Activated CD4-positive, alpha-beta T cell treated with anti-CD3 and anti-CD28 coated beads, Interleukin-2, amount 10 ng/mL, durations not matched to agents 7 days and 5 days (primary cell): ENCODE measurements at regions not wholly inside any gene's neighbourhood (a gene's known extent, or its start where the extent isn't known, plus 50 kb on each side); places are given as distances from the start of the nearest gene placed in this dataset.

Source experiments
- CTCF ChIA-PET: fragments of 350-600 bp; sonication (Branson Sonifier 250); formaldehyde crosslinking; loops from one replicate; lab custom pipeline; 2021; ENCODE audit warnings: antibody characterized with exemption; lab: Charles Lee
- POLR2A ChIA-PET: fragments of 350-600 bp; sonication (Branson Sonifier 250); formaldehyde crosslinking; loops from one replicate; lab custom pipeline; 2021; ENCODE audit warnings: antibody characterized with exemption; lab: Charles Lee
- DNase-seq: peaks from one replicate; pipeline ENCODE4 v3.0.0-alpha.2; 2020
- H3K27ac Mint-ChIP-seq: one replicate; pipeline ENCODE4 v1.8.0; 2021; ENCODE audit warnings: mild to moderate bottlenecking, moderate library complexity, mixed read lengths
- H3K27me3 Mint-ChIP-seq: one replicate; pipeline ENCODE4 v1.8.0; 2021; ENCODE audit warnings: mixed read lengths
- H3K36me3 Mint-ChIP-seq: one replicate; pipeline ENCODE4 v1.8.0; 2021; ENCODE audit warnings: low read depth, mixed read lengths
- H3K4me1 Mint-ChIP-seq: one replicate; pipeline ENCODE4 v1.8.0; 2021; ENCODE audit warnings: mixed read lengths
- H3K4me3 Mint-ChIP-seq: one replicate; pipeline ENCODE4 v1.8.0; 2021; ENCODE audit warnings: mild to moderate bottlenecking, moderate library complexity, mixed read lengths
- H3K9me3 Mint-ChIP-seq: one replicate; pipeline ENCODE4 v1.8.0; 2021; ENCODE audit warnings: mixed read lengths

DNA sequence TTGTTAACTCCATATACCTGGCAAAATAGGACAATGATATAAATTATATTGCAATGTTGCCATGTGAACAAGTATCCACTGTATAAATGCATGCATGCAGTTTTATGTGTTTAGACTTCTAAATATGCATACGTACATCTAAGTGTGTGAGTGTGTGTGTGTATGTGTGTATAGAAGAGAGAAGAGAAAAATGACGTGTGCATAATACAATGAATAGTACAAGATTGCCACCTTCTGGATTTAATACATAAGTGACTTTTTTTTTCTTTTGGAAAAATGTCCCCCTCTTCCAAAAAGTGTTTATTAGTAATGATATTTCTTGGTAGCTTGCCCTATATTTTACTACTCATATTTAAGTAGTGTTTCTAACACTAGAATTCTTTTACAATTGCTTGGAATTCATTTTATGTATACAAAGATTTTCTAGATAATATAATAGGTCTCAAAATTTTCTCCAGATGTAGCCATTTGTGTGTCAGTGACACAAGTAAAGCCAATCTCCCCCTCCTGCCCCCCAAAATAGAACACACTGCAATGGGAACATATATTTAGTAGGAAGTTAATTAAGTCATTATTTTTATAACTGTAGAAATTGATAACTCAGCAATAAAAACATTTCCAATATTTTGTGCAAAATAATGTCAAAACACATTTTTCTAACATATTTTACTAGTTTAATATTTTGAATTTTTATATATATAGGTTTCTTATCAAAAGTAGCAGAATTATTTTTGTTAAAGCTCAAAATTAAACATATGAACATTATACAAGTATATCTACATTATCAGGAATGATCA, 783.3 kb upstream of the ATXN8OS start:
- Mint-ChIP-seq H3K27me3 (no peaks in the 10 kb centered on the region), H3K4me1 (no peaks in the 10 kb centered on the region), H3K36me3 (no peaks in the 10 kb centered on the region), H3K27ac (no peak overlapping the region), H3K9me3 (no peaks in the 10 kb centered on the region), H3K4me3 (no peak overlapping the region)
- POLR2A ChIA-PET = no interaction called here
- CTCF ChIA-PET = interaction anchor here (0.6 kb wide), 1 partner anchor 26 kb away, joined by 4 read pairs; no protein-coding TSS in a partner anchor
- no peak for DNase-seq

DNA sequence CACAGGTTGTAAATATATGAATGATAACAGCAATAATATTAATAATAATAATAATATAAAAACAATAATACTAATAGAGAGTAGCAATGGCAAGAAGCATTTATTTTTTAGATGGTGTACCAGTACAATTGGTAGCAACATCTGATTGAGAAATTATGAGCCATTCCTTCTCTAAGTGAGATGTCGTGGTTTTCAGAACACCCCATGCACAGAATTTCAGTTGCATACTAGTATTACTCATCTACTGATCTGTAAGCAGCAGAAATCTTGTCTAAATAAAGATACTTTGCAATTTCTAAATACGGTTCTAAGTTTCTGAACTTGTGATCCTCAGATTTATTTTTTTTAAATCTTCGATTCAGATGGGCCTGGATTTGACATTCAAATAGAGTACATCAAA, 788.0 kb upstream of the ATXN8OS start:
- ChIA-PET POLR2A (no interaction called here), CTCF (no interaction called here)
- no peak overlapping the region for H3K27ac Mint-ChIP-seq
- no peaks in the 10 kb centered on the region for H3K27me3 Mint-ChIP-seq
- H3K4me1 Mint-ChIP-seq = no peaks in the 10 kb centered on the region
- no peak for DNase-seq
- H3K4me3 Mint-ChIP-seq = no peak overlapping the region
- no peaks in the 10 kb centered on the region for H3K36me3 Mint-ChIP-seq
- no peaks in the 10 kb centered on the region for H3K9me3 Mint-ChIP-seq

DNA sequence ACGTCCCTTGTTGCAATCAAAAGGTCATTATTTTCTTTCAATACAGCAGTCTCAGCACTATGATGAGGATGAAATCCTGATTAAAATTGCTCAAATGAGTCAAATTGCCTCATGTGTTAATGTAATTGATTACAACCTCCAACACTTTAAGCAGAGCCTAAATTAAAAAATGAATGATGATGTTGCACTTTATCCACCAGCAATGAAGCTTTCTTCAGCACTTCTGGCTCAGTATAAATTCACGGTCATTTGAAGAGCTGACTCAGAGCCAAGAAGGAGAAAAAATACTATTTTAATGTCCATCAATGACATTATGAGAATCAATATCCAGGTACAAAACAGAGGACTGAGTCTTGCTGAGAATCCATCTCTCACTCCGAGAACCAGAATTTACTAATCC, 792.6 kb upstream of the ATXN8OS start:
- no peaks in the 10 kb centered on the region for H3K27me3 Mint-ChIP-seq
- peaks cover 3% of the 10 kb centered on the region for H3K9me3 Mint-ChIP-seq
- CTCF ChIA-PET = no interaction called here
- H3K4me1 Mint-ChIP-seq = no peaks in the 10 kb centered on the region
- no peak for DNase-seq
- H3K36me3 Mint-ChIP-seq = no peaks in the 10 kb centered on the region
- no peak overlapping the region for H3K4me3 Mint-ChIP-seq
- H3K27ac Mint-ChIP-seq = no peak overlapping the region
- POLR2A ChIA-PET = no interaction called here

DNA sequence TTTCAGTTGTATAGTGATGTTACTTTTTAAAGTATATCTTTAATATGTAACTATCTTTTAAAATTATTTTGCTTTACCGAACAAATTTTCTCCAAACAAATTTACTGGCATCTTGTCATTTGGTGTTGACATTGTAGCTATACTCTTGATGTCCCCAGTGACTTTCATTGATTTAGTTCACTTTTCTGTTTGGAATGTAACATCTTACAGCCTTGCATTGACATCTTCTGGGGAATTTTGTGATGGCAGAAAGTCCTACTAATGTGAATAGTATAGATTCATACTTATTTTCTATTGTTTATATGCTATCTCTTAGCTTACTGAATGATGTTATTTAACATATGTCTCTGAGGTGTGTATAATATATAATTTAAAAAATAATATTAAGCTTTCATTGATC, 800.9 kb upstream of the ATXN8OS start:
- Mint-ChIP-seq H3K4me3 (no peak overlapping the region), H3K27me3 (no peaks in the 10 kb centered on the region), H3K36me3 (no peaks in the 10 kb centered on the region), H3K9me3 (peaks cover 3% of the 10 kb centered on the region), H3K4me1 (no peaks in the 10 kb centered on the region), H3K27ac (no peak overlapping the region)
- ChIA-PET POLR2A (no interaction called here), CTCF (no interaction called here)
- DNase-seq = no peak

DNA sequence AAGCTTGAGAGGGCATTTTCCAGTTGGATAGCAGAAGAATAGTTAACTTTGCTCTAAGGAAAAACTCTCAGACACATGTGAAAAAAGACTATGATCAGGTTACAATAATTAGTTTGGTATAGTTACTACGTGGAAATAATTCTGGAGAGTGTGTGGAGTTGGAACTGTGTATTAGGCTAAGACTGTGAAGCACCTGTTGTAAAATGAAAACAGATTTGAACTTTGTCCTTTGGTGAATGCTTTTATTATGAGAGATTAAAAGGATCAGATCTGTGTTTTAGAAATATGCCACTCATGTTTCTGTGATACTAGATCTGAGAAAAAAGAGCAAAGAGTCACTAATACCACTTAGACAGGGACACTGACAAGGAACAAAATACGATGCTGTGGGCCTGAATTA, 807.5 kb upstream of the ATXN8OS start:
- no peaks in the 10 kb centered on the region for H3K36me3 Mint-ChIP-seq
- H3K27me3 Mint-ChIP-seq = no peaks in the 10 kb centered on the region
- no peaks in the 10 kb centered on the region for H3K4me1 Mint-ChIP-seq
- H3K27ac Mint-ChIP-seq = no peak overlapping the region
- peaks cover 3% of the 10 kb centered on the region for H3K9me3 Mint-ChIP-seq
- H3K4me3 Mint-ChIP-seq = no peak overlapping the region
- ChIA-PET POLR2A (no interaction called here), CTCF (no interaction called here)
- no peak for DNase-seq

DNA sequence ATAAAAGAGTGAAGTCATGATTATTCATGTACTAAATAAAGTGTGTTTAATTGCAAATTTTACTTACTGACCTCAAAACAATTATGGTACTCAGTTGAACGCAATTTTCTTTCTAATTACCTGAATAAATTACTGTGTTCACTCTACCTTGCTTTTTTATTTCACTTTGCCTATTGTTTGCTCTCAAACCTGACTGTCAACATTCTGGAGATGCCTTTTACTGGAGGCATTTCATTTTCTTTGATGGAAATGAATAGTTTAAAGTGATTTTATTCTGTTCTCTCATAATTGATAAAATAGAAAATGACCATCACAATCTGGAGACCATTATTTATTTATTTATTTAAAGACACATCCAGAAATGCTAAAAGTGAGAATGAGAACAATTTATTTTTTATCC, 811.5 kb upstream of the ATXN8OS start:
- DNase-seq = no peak
- ChIA-PET CTCF (no interaction called here), POLR2A (no interaction called here)
- no peaks in the 10 kb centered on the region for H3K36me3 Mint-ChIP-seq
- H3K27me3 Mint-ChIP-seq = no peaks in the 10 kb centered on the region
- H3K4me1 Mint-ChIP-seq = no peaks in the 10 kb centered on the region
- no peak overlapping the region for H3K4me3 Mint-ChIP-seq
- H3K27ac Mint-ChIP-seq = no peak overlapping the region
- H3K9me3 Mint-ChIP-seq = peaks cover 3% of the 10 kb centered on the region

DNA sequence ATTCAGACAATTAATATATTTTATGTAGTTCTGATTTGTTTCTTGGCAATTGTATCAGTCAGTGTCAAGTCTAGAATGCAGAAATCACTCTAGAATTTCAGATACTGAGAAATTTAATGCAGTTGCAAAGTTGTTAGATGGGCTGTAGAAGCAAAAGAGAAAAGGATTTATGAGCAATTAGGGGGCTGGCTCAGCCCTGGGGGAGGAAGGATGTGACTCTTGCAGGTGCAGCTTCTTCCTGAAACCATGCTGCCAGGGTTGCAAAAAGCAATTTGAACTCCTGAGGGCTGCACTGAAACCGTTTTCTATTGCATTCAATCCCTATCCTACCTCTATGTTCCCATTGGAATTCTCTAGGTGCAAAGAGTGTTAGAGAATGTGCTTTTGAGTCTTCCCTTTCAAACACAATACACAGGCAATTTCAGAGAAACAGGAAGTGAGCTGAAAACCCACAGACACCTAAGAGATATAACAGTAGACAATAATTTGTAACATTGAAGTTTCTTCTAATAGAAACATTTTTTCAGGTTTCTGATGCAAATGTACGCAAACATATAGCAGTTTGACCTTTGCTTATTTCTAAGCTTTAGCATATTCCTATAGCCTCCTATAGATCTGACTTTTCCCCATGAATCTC, 814.7 kb upstream of the ATXN8OS start:
- CTCF ChIA-PET = no interaction called here
- no peak overlapping the region for H3K4me3 Mint-ChIP-seq
- H3K36me3 Mint-ChIP-seq = no peaks in the 10 kb centered on the region
- H3K27me3 Mint-ChIP-seq = no peaks in the 10 kb centered on the region
- no peak for DNase-seq
- no peak overlapping the region for H3K27ac Mint-ChIP-seq
- POLR2A ChIA-PET = no interaction called here
- H3K9me3 Mint-ChIP-seq = peaks cover 8% of the 10 kb centered on the region
- H3K4me1 Mint-ChIP-seq = no peaks in the 10 kb centered on the region

DNA sequence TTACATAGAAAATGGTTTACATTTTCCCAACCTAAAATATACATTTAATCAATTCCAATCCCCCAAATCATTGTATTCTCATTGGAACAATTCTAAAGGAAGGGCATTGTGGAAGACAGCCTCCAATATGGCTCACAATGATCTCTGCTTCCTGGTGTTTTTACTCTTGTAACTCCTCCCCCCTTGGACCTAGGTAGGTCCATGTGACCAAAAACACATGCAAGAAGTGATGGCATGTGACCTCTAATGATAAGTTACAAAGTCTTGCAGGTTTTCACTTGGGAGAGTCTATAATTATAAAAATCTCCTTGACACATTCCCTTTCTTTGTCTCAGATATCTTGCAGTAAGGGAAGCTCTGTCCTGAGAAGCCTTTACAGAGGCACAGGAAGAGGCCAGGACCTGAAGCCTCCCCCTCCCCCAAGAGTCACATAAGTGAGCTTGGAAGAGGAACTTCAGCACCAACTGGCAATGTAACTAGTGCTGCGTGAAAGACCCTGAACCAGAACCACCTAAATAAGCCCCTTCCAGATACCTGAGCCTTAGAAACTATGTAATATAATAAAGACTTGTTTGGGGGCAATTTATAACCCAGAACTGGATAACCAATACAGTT, 816.2 kb upstream of the ATXN8OS start:
- Mint-ChIP-seq H3K27me3 (no peaks in the 10 kb centered on the region), H3K9me3 (peaks cover 10% of the 10 kb centered on the region), H3K4me3 (no peak overlapping the region), H3K36me3 (no peaks in the 10 kb centered on the region), H3K27ac (no peak overlapping the region), H3K4me1 (no peaks in the 10 kb centered on the region)
- ChIA-PET CTCF (no interaction called here), POLR2A (no interaction called here)
- no peak for DNase-seq

DNA sequence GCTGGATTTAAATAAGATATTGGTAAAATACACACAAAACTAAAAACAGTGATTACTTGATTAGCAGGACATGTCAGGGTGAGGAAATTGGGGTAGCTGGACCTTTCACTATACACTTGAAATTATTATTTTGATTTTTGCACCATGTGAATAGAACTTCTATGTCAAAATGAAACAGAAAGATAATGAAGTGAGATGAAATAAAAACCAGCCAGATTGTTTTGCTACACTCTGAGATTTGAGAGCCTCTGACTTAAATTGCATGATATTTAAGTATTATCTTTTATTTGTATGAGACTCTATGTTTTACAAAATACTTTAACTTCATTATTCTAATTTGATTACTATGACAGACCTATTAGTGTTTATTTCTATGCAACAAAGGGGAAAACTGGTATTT, 819.6 kb upstream of the ATXN8OS start:
- H3K4me1 Mint-ChIP-seq = no peaks in the 10 kb centered on the region
- CTCF ChIA-PET = no interaction called here

DNA sequence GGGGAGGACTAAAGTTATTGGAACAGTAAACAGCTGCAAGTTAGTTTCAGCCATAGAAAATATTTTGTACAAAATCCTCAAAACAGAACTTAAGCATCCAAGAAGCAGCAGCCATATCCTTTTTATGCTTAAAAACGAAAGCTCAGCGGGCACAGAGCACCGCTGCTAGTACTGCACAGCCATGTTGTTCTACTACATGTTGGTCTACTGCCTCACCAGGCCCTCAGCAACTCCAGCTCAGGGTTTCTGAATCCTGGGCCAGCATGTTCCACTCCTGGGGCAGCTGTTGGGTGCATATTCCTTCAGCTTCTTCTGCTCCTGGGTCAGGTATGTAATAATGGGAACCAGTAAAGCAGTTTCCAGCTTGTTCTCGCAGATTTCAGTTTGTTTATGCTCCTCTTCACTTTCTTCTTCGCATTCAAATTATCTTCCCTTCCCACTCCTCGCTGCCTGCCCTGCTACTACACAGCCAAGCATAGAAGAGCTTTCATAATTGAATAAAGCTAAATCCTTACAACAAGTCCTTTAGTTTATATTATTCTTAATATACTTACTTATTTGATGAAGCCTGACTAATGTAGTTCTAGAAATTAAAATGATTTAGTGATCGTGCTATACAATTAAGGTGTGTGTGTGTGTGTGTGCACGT, 820.5 kb upstream of the ATXN8OS start:
- Mint-ChIP-seq H3K27ac (no peak overlapping the region), H3K4me1 (no peaks in the 10 kb centered on the region), H3K9me3 (peaks cover 17% of the 10 kb centered on the region), H3K36me3 (no peaks in the 10 kb centered on the region), H3K4me3 (no peak overlapping the region), H3K27me3 (no peaks in the 10 kb centered on the region)
- POLR2A ChIA-PET = no interaction called here
- no peak for DNase-seq
- CTCF ChIA-PET = no interaction called here

More for the DNA sequence above, 819.6 kb upstream of the ATXN8OS start:
- POLR2A ChIA-PET = no interaction called here
- Mint-ChIP-seq H3K27me3 (no peaks in the 10 kb centered on the region), H3K4me3 (no peak overlapping the region), H3K27ac (no peak overlapping the region), H3K36me3 (no peaks in the 10 kb centered on the region), H3K9me3 (peaks cover 12% of the 10 kb centered on the region)
- no peak for DNase-seq

DNA sequence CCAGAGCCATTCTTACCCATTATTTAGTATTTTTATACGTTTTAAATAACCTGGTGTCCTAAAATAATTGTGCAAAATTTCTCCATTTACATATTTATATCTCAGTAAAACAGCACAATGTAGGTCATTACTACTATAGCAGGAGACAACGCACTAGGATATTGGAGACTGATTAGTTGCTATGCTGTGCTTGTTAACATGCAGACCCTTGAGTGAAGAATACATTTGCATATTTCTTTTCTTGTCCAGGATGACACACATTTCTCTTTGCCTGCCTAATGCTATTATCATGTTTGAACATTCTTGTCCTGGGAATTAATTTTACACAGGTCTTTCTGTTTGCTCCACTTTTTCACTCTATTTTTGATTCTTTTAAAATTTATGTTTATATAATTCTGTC, 823.8 kb upstream of the ATXN8OS start:
- POLR2A ChIA-PET = no interaction called here

DNA sequence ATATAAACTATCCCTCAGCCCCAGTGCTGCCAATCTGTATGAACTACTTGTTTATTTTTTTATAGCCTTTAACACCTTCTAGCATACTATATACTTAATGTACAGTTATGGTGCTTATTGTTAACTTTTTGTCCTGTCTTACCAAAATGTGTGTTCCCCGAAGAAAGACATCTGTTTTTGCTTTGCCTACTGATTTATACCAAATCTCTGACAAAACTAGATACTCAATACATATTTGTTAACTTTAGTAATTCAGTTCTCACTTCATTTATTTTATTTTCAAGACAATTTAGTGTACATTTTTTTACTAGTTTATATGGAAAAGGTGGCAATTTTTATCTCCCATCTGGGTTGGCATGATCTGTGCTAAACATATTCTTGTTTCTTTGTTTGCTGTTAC, 824.3 kb upstream of the ATXN8OS start:
- H3K36me3 Mint-ChIP-seq = no peaks in the 10 kb centered on the region
- no peak for DNase-seq
- POLR2A ChIA-PET = no interaction called here
- H3K27ac Mint-ChIP-seq = no peak overlapping the region
- no peaks in the 10 kb centered on the region for H3K27me3 Mint-ChIP-seq
- H3K9me3 Mint-ChIP-seq = peaks cover 15% of the 10 kb centered on the region
- CTCF ChIA-PET = no interaction called here
- no peak overlapping the region for H3K4me3 Mint-ChIP-seq
- H3K4me1 Mint-ChIP-seq = no peaks in the 10 kb centered on the region

More for the DNA sequence above, 823.8 kb upstream of the ATXN8OS start:
- Mint-ChIP-seq H3K36me3 (no peaks in the 10 kb centered on the region), H3K4me3 (no peak overlapping the region), H3K27me3 (no peaks in the 10 kb centered on the region), H3K4me1 (no peaks in the 10 kb centered on the region), H3K9me3 (peaks cover 17% of the 10 kb centered on the region), H3K27ac (no peak overlapping the region)
- no peak for DNase-seq
- CTCF ChIA-PET = no interaction called here

DNA sequence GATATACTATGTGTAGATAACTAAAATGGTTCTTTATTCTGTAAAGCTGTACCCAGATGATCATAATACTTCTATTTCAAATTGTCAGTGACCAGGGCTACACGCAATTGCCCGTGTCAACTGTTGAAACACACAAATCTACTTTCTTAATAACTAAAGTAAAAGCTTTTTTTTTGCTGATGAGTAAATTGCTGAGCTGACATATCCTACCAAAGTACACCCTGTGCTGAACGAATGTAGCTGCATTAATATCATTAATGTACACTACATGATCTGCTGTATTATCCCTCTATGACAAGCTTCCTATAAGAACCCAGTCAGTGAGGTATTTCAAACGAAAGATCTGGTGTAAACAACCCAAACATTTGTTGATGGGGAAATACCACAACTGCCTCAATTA, 827.2 kb upstream of the ATXN8OS start:
- Mint-ChIP-seq H3K36me3 (no peaks in the 10 kb centered on the region), H3K4me3 (no peak overlapping the region), H3K27me3 (no peaks in the 10 kb centered on the region), H3K9me3 (peaks cover 15% of the 10 kb centered on the region), H3K4me1 (no peaks in the 10 kb centered on the region), H3K27ac (no peak overlapping the region)
- no peak for DNase-seq
- ChIA-PET CTCF (no interaction called here), POLR2A (no interaction called here)
